ENCODE measurements at regions not wholly inside any gene's neighbourhood (a gene's known extent, or its start where the extent isn't known, plus 50 kb on each side); places are given as distances from the start of the nearest gene placed in this dataset.

- DNase-seq (ENCODE audit: low read depth in 4 of 4, low spot score in 3 of 4) = no peak
Measured at GRCh38 chr21:24840287-24840686, 767.0 kb downstream of the MRPL39 start.

DNA sequence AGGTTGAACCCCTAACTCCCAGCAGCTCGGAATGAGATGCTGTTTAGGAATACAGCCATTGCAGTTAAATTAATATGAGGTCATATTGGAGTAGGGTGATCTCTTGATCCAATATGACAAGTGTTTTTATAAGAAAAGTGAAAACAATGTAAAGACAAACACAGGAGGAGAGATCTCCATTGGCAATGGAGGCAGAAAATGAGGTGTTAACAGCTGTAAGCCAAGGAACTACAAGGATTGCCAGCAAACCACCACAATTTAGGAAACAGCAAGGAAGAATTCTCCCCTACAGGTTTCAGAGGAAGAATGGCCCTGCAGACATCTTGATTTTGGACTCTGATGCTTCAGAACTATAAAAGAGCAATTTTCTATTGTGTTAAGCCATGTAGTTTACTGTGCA is 774.3 kb downstream of the MRPL39 start:
- no peak for DNase-seq (ENCODE audit: low read depth in 4 of 4, low spot score in 3 of 4)

GRCh38 chr21:24829397-24829796 is 777.9 kb downstream of the MRPL39 start:
- no peak for DNase-seq (ENCODE audit: low read depth in 4 of 4, low spot score in 3 of 4)

DNA sequence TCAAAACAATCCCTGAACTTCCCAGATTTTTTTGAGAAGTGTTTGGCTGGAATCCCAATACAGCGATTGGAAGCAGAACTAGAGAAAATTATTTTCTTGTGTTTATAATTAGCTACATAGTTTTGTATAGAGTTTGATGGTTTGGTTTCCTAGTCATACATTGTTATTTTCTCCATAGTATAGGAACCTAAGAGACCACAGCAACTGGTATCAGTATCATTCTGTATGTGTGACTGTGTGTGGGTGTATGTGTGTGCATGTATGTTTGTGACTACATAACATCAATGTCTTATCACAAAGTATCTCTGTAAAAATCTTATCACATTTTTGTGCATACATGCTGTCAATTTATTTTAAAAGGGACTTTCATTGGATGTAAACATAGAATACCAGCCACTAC is 780.5 kb downstream of the MRPL39 start:
- DNase-seq (ENCODE audit: low read depth in 4 of 4, low spot score in 3 of 4) = no peak

DNA sequence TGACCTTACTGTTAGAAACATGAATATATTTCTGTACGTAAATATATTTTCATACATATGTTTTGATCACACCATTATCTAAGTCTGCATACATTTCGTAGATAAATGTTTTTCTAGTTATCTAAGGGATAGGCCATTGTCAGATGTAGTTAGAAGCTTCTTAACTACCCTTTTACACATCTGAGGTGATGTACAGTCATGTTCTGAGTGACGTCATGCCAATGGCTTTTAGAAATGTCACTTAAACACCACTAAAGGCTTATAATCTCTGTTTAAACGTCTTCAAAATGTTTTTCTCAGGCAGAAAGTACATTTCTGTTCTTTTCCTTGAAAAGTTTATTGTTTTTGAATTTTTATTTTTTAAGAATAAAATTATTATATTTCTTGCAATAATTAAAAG is 781.9 kb downstream of the MRPL39 start:
- no peak for DNase-seq (ENCODE audit: low read depth in 4 of 4, low spot score in 3 of 4)

DNA sequence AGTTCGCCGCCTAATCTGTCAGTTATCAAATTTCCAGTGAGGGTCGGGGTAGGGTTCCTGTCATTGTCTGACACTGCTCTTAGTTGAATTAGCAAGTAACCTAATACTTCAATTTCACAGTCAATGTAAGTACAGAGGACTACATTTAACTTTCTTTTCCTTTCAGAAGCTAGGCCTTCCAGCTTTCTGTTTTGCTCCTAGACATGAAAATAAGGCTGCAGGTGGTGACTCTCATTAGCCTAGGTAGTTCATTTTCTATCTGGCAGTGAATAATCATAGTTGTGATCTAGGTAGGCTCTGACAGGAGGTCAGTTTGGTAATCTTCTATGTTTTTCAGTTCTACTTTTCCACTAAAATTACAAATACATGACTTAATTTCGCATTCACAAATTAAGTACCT is 783.1 kb downstream of the MRPL39 start:
- DNase-seq (ENCODE audit: low read depth in 4 of 4, low spot score in 3 of 4) = no peak

GRCh38 chr21:24823247-24823646 is 784.0 kb downstream of the MRPL39 start:
- DNase-seq (ENCODE audit: low read depth in 4 of 4, low spot score in 3 of 4) = no peak

GRCh38 chr21:24785033-24785432 is 822.2 kb downstream of the MRPL39 start:
- DNase-seq (ENCODE audit: low read depth in 4 of 4, low spot score in 3 of 4) = no peak

- DNase-seq (ENCODE audit: low read depth in 4 of 4, low spot score in 3 of 4) = no peak
Measured at GRCh38 chr21:24781146-24781545, 826.1 kb downstream of the MRPL39 start.

DNA sequence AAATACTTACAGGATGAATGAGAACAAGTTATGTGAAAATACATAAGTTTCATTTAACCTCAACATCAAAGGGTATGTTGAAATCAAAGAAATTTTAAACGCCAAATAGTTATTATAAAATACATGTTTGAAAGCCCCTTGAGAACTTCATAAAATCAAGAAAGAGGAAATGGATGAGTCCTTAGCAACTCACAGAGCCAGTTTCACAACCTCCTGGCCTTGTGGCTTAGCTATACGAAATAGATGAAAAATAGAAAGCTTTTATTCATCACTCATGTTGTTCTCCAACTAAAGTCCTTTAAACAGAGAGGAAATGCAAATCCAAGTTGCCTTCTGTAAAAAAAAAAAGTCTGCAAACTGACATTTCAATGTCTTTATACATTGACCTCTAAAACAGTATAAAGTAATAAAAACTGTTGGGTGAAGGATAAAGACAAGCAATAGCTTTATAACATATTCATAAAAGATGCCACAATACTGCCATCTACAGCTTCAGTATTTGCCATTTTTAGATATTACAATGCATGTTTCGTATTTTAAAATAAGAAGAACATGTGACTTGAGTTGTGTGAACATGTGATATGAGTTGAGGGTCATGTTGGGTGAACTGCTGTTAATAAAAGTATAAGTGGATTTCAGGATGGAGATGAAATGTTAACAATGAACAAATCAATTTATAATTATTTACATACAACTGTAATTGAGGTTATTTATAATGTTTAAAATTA is 847.8 kb downstream of the MRPL39 start:
- DNase-seq (ENCODE audit: low read depth in 4 of 4, low spot score in 3 of 4) = no peak

DNA sequence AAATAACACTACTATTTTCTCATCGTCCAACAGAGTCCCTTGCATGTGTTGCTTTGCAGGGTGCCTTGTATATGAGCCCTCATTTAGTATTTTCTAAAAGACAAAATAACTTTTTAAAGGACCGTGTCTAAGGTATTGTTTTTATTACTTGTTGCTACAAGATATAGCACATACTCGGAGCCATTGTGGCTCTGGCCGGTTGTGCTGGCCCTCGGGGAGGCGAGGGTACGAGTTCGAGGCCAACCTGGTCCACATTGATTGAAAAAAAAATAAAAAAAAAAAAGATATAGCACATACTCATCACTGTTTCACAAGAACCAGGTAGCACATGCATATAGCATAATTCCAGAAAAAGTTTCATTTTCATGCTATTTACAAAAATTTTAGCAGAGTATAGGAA is 869.2 kb downstream of the MRPL39 start:
- no peak for DNase-seq (ENCODE audit: low read depth in 4 of 4, low spot score in 3 of 4)

- DNase-seq (ENCODE audit: low read depth in 4 of 4, low spot score in 3 of 4) = no peak
Measured at GRCh38 chr21:24737296-24737850, 869.9 kb downstream of the MRPL39 start.

DNA sequence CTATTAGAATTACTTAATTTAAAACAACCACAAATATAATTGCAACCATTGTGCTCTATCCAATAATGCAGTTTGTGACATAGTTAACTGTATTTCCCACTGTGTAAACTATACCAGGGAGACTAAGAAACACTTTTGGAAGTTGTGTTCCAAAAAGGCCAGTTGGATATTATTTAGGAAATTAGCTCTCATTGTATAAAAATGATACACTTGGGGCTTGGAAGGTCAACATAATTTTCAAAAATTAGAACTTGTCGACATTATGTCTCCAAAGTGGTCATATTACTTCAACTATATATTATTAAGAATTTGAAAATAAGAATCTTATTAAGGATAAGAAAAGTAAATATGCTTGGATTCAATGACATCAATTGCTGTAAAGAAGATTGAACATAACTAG is 876.6 kb downstream of the MRPL39 start:
- DNase-seq (ENCODE audit: low read depth in 4 of 4, low spot score in 3 of 4) = no peak

DNA sequence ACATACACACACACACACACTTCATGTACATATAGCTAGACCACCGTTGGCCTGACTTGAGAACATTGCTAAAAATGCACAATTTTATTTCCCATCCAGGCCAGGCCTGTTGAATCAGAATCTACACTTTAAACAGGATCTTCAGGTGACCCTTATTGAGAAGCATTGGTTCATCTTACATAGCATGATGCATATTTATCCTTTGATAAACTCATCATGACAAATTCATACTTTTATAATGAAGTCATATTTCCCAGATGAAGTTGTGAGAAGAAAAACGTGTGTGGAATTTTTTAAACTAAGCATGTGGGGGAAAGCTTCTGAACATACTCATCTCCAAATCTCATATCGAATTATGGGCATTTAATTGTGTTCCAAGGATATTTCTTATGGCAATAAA is 877.7 kb downstream of the MRPL39 start:
- no peak for DNase-seq (ENCODE audit: low read depth in 4 of 4, low spot score in 3 of 4)

GRCh38 chr21:24727803-24728440 is 879.4 kb downstream of the MRPL39 start:
- DNase-seq (ENCODE audit: low read depth in 4 of 4, low spot score in 3 of 4) = no peak

DNA sequence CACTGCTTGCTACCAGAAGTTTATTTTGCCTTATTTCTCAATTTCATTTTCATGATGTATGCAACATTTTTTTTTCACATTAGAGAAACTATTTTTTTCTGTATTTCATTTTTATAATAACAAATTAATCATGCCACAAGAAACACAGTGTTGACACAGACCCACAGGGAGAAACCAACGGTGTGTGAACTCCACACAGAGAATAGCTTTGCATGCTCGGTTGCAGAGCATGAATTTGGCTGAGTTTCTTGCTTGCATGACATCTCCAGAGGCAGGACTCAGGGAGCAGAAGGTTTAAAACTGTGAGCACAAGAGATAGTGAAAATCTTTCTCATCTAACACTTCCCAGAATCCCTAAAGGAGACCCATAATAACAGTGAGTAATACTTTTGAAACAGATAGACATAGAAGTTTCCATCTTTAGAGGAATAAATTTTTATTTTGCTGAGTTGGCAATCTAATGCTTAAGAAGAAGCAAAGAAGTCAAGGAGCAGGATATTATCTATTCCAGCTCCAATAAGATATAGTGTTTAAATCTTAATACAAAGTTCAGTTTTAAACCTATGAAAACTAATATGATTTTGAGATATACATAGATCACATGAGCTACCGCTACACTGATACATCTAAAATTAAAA is 890.9 kb downstream of the MRPL39 start:
- no peak for DNase-seq (ENCODE audit: low read depth in 4 of 4, low spot score in 3 of 4)

GRCh38 chr21:24714646-24715200 is 892.6 kb downstream of the MRPL39 start:
- DNase-seq (ENCODE audit: low read depth in 4 of 4, low spot score in 3 of 4) = no peak

DNA sequence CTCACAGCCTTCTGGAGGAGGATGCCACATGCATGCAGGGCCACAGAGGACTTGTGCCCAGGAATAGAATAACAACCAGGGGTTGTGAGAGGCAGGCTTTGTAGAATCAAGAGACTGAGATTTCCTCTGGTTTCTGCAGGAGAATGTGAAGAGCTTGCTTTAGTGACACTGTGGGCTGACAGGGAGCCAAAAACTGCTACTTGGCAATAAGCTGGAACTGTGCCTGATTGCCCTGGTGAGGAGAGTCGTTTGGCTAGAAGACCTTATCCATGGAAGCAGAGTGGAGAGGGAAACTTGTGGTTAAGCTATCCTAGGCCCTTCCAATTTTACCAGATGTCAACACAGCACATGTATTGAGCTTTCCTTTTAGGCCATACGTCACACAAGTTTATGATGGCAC is 902.1 kb downstream of the MRPL39 start:
- no peak for DNase-seq (ENCODE audit: low read depth in 4 of 4, low spot score in 3 of 4)

- no peak for DNase-seq (ENCODE audit: low read depth in 4 of 4, low spot score in 3 of 4)
Measured at GRCh38 chr21:24693779-24694178, 913.5 kb downstream of the MRPL39 start.

- no peak for DNase-seq (ENCODE audit: low read depth in 4 of 4, low spot score in 3 of 4)
Measured at GRCh38 chr21:24681456-24681855, 925.8 kb downstream of the MRPL39 start.

GRCh38 chr21:24671901-24672300 is 935.4 kb downstream of the MRPL39 start:
- DNase-seq (ENCODE audit: low read depth in 4 of 4, low spot score in 3 of 4) = no peak

DNA sequence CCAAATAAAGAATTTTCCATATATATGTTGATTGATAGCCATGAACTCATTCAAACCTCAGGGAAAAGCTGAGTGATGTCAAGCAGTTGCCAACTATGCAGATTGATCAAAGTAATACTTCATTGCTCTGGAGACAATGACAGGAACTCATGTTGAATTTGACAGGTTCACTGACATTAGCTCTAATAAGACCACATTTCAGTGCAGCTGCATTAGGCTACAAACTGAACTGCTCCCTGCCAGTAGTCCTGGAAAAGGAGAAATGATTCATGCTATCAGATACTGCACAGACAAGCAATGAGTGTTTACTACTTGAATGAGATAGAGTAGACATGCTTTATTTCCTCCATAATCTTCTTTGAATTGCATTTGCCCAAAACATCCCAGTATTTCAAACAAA is 948.4 kb downstream of the MRPL39 start:
- no peak for DNase-seq (ENCODE audit: low read depth in 4 of 4, low spot score in 3 of 4)
